ACC112 (cell line): ENCODE measurements at regions not wholly inside any gene's neighbourhood (a gene's known extent, or its start where the extent isn't known, plus 50 kb on each side); places are given as distances from the start of the nearest gene placed in this dataset.

ENCODE experiments used
- H2AFZ ChIP-seq: fragments of 200-600 bp; sonication (generic); one replicate; pipeline ENCODE4 v1.6.0; 2017; ENCODE audit warnings: antibody characterized with exemption, low read length; ENCODE audit not compliant: unreplicated experiment
- H3K27ac ChIP-seq: fragments of 200-600 bp; sonication (generic); 2 replicates; pipeline ENCODE4 v1.5.1; 2014; ENCODE audit warnings: low read depth, mild to moderate bottlenecking, antibody characterized with exemption, low read length, moderate library complexity
- H3K27me3 ChIP-seq: fragments of 200-600 bp; sonication (generic); 2 replicates; pipeline ENCODE4 v1.6.1; 2014; ENCODE audit warnings: mild to moderate bottlenecking, antibody characterized with exemption, low read length, moderate library complexity, mixed read lengths; ENCODE audit not compliant: insufficient read depth
- H3K36me3 ChIP-seq: fragments of 200-600 bp; sonication (generic); 2 replicates; pipeline ENCODE4 v1.6.1; 2016; ENCODE audit warnings: mild to moderate bottlenecking, antibody characterized with exemption, low read length, moderate library complexity, mixed read lengths; ENCODE audit not compliant: insufficient read depth
- H3K4me1 ChIP-seq: fragments of 200-600 bp; sonication (generic); one replicate; pipeline ENCODE4 v1.6.1; 2016; ENCODE audit warnings: low read length, mixed read lengths; ENCODE audit not compliant: insufficient read depth, unreplicated experiment, control insufficient read depth
- H3K4me3 ChIP-seq: fragments of 200-600 bp; sonication (generic); 2 replicates; pipeline ENCODE4 v1.5.1; 2014; ENCODE audit warnings: mild to moderate bottlenecking, low read depth, low read length
- H3K79me2 ChIP-seq: fragments of 200-600 bp; sonication (generic); one replicate; pipeline ENCODE4 v1.6.0; 2016; ENCODE audit warnings: low read length; ENCODE audit not compliant: control insufficient read depth, unreplicated experiment, insufficient read depth

DNA sequence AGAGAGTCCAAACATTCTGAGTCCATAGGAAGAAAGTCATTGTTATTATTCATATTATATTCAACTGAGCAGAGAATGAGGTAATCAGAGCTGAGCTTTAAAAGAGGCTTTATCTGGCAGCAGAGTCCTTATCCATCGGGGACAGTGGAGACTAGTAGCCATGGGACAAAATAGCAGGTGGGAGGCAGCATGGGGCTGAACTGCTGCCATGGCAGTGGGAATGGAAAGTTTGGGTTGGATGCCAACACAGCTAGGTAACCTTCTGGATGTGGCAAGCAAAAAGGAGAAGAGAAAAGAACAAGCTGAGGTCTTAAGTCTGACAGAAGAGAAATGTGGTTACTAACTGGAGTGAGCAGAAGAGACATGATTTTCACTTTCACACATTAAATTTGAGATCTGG is 71.0 kb upstream of the CDKN3 start:
- no peaks in the 10 kb centered on the region for H3K36me3 ChIP-seq
- H3K27me3 ChIP-seq: no peaks in the 10 kb centered on the region
- H3K4me1 ChIP-seq: peaks cover 4% of the 10 kb centered on the region
- H3K4me3 ChIP-seq: no peak overlapping the region
- H3K79me2 ChIP-seq: no peaks in the 10 kb centered on the region
- no peak overlapping the region for H3K27ac ChIP-seq
- no peak overlapping the region for H2AFZ ChIP-seq

DNA sequence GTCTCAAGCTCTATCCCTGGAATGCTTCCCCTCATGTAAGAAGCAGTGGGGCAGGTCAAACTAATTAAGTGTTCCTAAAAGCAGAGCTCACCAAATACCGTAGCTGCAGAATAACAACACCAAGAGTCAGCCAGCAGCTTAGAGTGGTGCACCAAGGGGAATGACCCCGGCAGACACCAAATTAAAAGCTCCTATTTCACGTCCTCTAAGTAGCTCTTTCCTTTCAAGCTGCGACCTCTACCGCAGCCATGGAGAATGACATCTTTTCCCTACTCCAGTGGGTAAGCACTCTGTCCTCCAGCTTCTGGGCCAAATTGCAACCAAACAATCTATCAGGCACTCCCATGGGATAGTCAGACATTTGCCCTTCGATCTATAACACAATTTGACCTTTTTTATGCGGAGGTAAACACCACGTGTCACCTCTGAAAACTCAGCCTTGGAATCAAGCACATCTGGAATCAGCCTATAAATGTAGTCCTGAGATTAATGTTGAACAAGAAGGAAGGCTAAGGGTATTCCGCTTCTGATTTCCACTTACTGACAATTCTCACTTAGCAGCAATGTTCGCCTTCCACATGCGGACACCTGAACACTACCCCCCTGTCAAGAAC is 67.6 kb upstream of the CDKN3 start:
- H2AFZ ChIP-seq: no peak overlapping the region
- no peaks in the 10 kb centered on the region for H3K79me2 ChIP-seq
- no peak overlapping the region for H3K4me3 ChIP-seq

DNA sequence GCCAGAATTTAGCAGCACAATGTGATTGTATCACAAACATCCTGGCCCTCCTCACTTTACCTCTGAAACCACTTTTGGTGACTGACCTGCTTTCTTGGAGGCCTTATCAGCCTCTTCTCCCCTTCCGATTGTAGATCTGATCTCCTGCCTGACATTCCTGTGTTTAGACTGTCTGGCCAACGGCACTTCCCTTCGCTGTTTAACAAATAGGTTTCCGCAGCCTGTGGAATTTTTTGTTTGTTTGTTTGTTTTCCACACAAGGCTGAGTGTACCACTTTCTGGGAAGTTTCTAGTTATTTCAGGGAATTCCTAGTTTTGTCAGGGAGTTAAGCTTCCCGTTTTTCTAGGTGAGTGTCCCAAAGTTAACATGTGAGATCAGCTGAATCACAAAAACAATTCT is 65.9 kb upstream of the CDKN3 start:
- no peak overlapping the region for H3K27ac ChIP-seq
- H3K27me3 ChIP-seq: no peaks in the 10 kb centered on the region
- no peak overlapping the region for H3K4me3 ChIP-seq
- no peak overlapping the region for H2AFZ ChIP-seq
- H3K79me2 ChIP-seq: no peaks in the 10 kb centered on the region
- H3K4me1 ChIP-seq: peaks cover 9% of the 10 kb centered on the region
- H3K36me3 ChIP-seq: no peaks in the 10 kb centered on the region

More for the DNA sequence above, 67.6 kb upstream of the CDKN3 start:
- H3K27ac ChIP-seq: no peak overlapping the region
- H3K36me3 ChIP-seq: no peaks in the 10 kb centered on the region
- no peaks in the 10 kb centered on the region for H3K27me3 ChIP-seq
- H3K4me1 ChIP-seq: peaks cover 4% of the 10 kb centered on the region

DNA sequence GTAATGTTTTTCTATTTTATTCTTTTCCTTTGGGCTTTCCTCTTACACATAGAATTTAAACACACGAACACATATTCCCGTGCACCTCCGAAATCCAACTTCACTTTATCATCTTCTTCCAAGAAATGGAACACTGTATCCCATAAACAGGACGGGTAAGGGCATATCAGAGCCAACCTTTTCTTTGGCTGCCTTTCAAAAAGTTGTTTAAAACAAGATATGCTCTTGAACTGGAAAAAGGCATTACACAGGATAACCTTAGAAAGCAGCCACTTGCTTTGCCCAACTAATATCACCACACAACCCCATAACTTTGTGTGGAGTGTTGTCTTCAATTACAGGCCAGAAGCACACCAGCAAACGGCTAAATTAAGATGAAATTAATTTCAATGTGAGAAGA is 65.3 kb upstream of the CDKN3 start:
- Histone ChIP-seq H3K4me3 (no peak overlapping the region), H3K79me2 (no peaks in the 10 kb centered on the region), H3K4me1 (peaks cover 7% of the 10 kb centered on the region), H3K36me3 (no peaks in the 10 kb centered on the region), H2AFZ (no peak overlapping the region), H3K27me3 (no peaks in the 10 kb centered on the region), H3K27ac (no peak overlapping the region)

DNA sequence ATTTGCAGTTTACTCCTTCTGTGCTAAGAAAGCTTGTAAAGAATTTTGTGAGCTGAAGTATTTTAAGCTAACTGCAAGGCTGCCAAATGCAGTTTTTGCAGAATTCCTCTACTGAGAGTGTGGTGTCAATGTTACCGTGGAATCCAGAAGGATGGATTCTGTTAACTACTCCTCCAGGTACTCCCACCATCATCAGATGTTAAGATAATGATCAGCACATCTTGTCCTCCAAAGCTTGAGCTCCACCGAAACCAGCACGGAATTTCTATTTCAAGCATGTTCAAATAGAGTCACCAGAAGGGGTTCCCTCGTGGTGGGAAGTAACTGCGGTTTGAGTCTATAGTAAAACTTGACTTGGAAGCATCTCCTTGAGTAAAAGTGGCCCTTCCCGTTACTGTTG is 64.3 kb upstream of the CDKN3 start:
- Histone ChIP-seq H3K79me2 (no peaks in the 10 kb centered on the region), H3K4me3 (no peak overlapping the region), H3K36me3 (no peaks in the 10 kb centered on the region), H3K27me3 (no peaks in the 10 kb centered on the region), H2AFZ (no peak overlapping the region), H3K27ac (no peak overlapping the region), H3K4me1 (peaks cover 6% of the 10 kb centered on the region)

DNA sequence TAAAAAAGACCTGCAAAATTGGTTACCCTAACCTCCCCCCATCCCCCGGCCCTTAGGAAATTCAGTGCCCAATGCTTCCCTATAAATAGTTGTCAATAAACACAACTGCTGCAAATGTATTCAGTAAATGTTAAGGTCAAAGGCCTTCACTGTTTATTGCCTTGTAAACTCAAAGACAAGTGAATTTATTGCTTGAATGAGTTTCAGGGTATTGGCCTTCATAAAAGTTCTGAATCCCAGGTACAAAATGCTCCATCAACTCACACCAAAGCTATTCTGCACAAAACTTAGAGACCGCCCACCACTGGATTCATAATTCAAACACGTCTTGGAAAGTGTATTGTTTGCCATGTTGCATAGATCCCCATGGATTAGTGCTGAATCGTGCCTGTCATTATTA is 63.3 kb upstream of the CDKN3 start:
- H3K79me2 ChIP-seq: no peaks in the 10 kb centered on the region
- H3K27ac ChIP-seq: no peak overlapping the region
- no peak overlapping the region for H3K4me3 ChIP-seq
- H3K27me3 ChIP-seq: no peaks in the 10 kb centered on the region
- peaks cover 6% of the 10 kb centered on the region for H3K4me1 ChIP-seq
- no peak overlapping the region for H2AFZ ChIP-seq
- H3K36me3 ChIP-seq: no peaks in the 10 kb centered on the region

DNA sequence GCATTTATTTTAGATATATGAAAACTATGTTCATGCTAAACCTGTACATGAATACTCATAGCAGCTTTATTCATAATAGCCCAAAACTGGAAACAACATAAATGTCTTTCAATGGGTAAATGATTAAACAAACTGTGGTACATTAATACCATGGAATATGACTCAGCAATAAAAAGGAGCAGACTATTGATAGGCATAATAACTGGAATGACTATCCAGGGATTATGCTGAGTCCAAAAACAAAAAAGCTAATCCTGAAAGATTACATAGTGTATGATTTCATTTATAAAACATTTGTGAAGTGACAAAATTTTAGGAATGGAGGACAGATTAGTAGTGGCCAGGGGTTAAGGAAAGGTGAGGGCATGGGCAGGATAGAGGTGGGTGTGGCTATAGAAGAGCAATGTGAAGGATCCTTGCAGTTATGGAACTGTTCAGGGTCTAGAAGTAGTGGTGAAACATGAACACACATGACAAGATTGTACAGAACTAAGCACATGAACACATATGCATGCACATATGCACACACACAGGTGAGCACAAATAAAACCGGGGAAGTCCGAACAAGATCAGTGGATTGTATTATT is 61.1 kb upstream of the CDKN3 start:
- no peak overlapping the region for H3K27ac ChIP-seq
- no peak overlapping the region for H3K4me3 ChIP-seq
- H3K27me3 ChIP-seq: no peaks in the 10 kb centered on the region
- H3K36me3 ChIP-seq: no peaks in the 10 kb centered on the region
- peaks cover 6% of the 10 kb centered on the region for H3K4me1 ChIP-seq
- no peak overlapping the region for H2AFZ ChIP-seq
- no peaks in the 10 kb centered on the region for H3K79me2 ChIP-seq

DNA sequence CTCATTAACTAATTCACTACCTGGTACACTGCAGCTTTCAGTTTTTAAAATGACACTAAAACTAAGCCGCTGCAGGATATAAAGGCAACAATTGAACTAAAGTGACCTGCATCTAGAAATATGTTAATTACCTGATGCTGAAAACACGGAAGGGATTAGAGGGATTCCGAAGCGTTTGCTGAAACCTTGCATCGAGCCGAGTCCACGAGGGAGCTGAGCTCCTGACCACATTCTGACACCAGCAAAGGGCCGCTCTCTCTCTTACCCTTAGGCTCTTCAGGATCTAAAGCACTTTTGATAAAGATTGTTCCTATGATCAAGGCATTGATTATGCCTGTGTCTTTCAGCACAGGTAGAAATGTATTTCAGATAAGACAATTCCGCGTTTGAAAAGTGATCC is 59.5 kb upstream of the CDKN3 start:
- no peaks in the 10 kb centered on the region for H3K36me3 ChIP-seq
- no peak overlapping the region for H3K27ac ChIP-seq
- peaks cover 6% of the 10 kb centered on the region for H3K4me1 ChIP-seq
- H3K27me3 ChIP-seq: no peaks in the 10 kb centered on the region
- H3K4me3 ChIP-seq: no peak overlapping the region
- H3K79me2 ChIP-seq: no peaks in the 10 kb centered on the region
- no peak overlapping the region for H2AFZ ChIP-seq

DNA sequence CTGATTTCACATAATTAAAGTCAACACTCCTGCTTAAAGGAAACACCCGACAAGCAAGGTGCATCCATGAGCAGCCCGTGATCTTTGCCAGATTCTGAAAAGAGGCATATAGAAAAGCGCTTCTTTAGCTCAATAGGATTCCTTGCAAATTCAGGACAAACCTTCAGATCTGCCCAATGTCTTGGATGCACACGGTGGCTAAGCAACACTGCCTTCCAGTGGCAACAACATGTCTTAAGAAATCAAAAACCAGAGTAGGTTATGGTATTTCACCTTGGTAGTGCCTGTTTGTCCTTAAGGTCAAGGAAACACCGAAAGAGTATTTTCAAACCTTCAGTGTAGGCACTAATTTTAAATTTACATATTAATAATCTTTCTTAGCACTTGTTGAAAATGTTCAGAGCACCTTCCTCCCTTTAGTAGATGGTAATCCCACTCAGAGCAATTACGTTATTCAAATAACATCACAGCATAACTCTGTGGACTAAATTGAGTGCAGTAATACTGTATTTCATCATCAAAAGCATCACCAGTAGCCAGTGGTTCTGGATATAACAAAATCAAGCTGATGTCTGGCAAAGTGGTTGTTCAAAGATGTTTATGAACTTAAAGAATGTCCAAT is 58.0 kb upstream of the CDKN3 start:
- H3K27me3 ChIP-seq: no peaks in the 10 kb centered on the region
- H3K27ac ChIP-seq: no peak overlapping the region
- H3K36me3 ChIP-seq: no peaks in the 10 kb centered on the region
- no peaks in the 10 kb centered on the region for H3K79me2 ChIP-seq
- peaks cover 8% of the 10 kb centered on the region for H3K4me1 ChIP-seq
- no peak overlapping the region for H2AFZ ChIP-seq
- no peak overlapping the region for H3K4me3 ChIP-seq

DNA sequence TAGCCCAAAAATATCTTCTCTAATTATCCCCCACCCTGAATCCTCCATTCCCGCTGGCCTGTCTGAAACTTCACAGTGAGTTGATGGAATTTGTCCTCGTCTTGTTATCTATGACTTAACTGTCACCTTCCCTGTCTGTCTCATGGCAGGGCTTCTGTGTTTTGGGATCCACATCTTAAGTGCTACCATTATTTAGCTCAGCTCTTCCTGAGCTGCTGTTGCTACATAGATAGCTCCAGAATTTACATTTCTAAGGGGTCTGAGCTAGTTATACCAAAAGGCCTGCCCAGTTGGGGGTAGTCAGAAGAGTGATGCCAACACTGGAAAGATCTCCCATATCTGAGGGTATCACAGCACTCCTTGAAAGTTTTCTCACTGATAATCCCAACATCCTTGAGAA is 57.0 kb upstream of the CDKN3 start:
- peaks cover 10% of the 10 kb centered on the region for H3K4me1 ChIP-seq
- H3K27me3 ChIP-seq: no peaks in the 10 kb centered on the region
- H3K27ac ChIP-seq: no peak overlapping the region
- H3K79me2 ChIP-seq: no peaks in the 10 kb centered on the region
- H2AFZ ChIP-seq: no peak overlapping the region
- H3K36me3 ChIP-seq: no peaks in the 10 kb centered on the region
- no peak overlapping the region for H3K4me3 ChIP-seq

DNA sequence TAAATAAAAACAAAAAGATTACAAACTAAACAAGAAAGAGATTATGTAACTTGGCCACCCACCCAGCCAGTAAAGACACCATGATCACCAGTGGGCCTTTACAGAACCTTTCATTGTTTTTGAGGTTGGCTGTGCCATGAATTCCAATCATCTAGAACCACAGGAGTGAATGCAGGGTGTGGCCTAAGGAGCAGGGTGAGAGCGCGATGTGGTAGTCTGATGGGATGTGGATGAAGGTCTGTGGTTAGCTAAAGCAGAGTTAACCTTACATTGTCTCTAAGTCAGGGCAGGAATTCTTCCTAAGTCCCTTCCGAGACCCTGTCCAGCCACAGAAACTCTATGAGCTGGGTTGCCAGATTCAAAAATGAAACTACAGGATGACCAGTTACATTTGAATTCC is 54.0 kb upstream of the CDKN3 start:
- Histone ChIP-seq H3K4me3 (no peak overlapping the region), H3K27ac (no peak overlapping the region), H3K36me3 (no peaks in the 10 kb centered on the region), H3K27me3 (no peaks in the 10 kb centered on the region), H2AFZ (no peak overlapping the region), H3K79me2 (no peaks in the 10 kb centered on the region), H3K4me1 (peaks cover 4% of the 10 kb centered on the region)
